HFFc6 (cell line): ENCODE measurements at regions not wholly inside any gene's neighbourhood (a gene's known extent, or its start where the extent isn't known, plus 50 kb on each side); places are given as distances from the start of the nearest gene placed in this dataset.

Source experiments
- DNase-seq: peaks from one replicate; pipeline ENCODE4 v3.0.0-alpha.2; 2018
- H3K27ac Mint-ChIP-seq: 2 replicates; pipeline ENCODE4 v1.8.0; 2020; ENCODE audit warnings: mild to moderate bottlenecking, mixed read lengths
- H3K27me3 Mint-ChIP-seq: 2 replicates; pipeline ENCODE4 v1.8.0; 2021; ENCODE audit warnings: mild to moderate bottlenecking, moderate library complexity, mixed read lengths; ENCODE audit not compliant: insufficient read depth
- H3K36me3 Mint-ChIP-seq: 2 replicates; pipeline ENCODE4 v1.8.0; 2021; ENCODE audit warnings: low read depth, mixed read lengths
- H3K4me1 Mint-ChIP-seq: 2 replicates; pipeline ENCODE4 v1.8.0; 2020; ENCODE audit warnings: low read depth, mixed read lengths
- H3K4me3 Mint-ChIP-seq: 2 replicates; pipeline ENCODE4 v1.8.0; 2020; ENCODE audit warnings: mild to moderate bottlenecking, moderate library complexity, mixed read lengths
- H3K9me3 Mint-ChIP-seq: 2 replicates; pipeline ENCODE4 v1.8.0; 2020; ENCODE audit warnings: mild to moderate bottlenecking, mixed read lengths
- TF ChIP-seq, protein P1 (sequence below): fragments of 200-600 bp; sonication (generic); IDR thresholded peaks from 2 replicates; pipeline ENCODE4 v1.5.0; 2021; ENCODE audit warnings: antibody characterized with exemption, mild to moderate bottlenecking

DNA sequence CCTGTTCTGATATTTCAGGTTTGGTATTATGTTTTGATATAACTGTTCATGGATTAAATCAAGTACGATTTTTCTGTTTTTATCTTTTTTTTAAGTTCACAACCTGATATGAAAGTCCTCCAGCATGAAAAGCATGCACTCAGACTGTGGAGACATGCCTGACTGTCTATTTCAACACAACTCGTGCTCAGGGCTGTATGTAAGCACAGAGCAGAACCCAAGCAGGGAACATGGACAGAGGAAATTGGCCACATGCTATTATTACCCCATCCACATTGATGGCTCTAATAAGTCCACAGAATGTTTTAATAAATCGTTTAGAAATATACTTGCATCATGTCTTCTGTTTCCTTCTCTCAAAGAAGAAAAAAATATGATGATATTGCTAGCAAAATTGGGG, 730.4 kb downstream of the C6orf118 start:
- H3K36me3 Mint-ChIP-seq = no peaks in the 10 kb centered on the region; the same call in 1 of the 2 replicates
- H3K27me3 Mint-ChIP-seq = no peaks in the 10 kb centered on the region
- H3K4me1 Mint-ChIP-seq = no peaks in the 10 kb centered on the region
- peaks cover 32% of the 10 kb centered on the region for H3K9me3 Mint-ChIP-seq
- DNase-seq = no peak
- no peak overlapping the region for H3K27ac Mint-ChIP-seq
- TF ChIP-seq, protein P1, sequence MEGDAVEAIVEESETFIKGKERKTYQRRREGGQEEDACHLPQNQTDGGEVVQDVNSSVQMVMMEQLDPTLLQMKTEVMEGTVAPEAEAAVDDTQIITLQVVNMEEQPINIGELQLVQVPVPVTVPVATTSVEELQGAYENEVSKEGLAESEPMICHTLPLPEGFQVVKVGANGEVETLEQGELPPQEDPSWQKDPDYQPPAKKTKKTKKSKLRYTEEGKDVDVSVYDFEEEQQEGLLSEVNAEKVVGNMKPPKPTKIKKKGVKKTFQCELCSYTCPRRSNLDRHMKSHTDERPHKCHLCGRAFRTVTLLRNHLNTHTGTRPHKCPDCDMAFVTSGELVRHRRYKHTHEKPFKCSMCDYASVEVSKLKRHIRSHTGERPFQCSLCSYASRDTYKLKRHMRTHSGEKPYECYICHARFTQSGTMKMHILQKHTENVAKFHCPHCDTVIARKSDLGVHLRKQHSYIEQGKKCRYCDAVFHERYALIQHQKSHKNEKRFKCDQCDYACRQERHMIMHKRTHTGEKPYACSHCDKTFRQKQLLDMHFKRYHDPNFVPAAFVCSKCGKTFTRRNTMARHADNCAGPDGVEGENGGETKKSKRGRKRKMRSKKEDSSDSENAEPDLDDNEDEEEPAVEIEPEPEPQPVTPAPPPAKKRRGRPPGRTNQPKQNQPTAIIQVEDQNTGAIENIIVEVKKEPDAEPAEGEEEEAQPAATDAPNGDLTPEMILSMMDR = no peak
- no peak overlapping the region for H3K4me3 Mint-ChIP-seq

DNA sequence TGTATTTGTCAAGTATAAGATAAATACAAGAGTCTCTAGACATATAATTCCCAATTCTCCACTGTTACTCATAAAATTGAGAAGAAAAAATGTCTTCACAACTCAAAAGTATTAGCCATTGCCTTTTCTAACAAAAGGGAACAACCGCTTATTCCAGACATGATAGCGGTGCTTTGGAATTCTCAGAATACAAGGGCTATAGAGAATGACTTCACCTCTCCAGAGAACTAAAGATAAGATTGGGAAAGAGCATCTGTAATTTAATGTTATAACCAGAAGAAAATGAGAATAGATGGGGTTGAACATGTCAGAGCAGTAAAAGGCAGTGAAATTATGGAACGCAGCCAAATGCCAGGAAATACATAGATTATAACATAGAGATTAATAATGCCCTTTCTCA, 730.8 kb downstream of the C6orf118 start:
- Mint-ChIP-seq H3K4me3 (no peak overlapping the region), H3K27ac (no peak overlapping the region), H3K9me3 (peaks cover 33% of the 10 kb centered on the region), H3K36me3 (no peaks in the 10 kb centered on the region; the same call in 1 of the 2 replicates), H3K27me3 (no peaks in the 10 kb centered on the region), H3K4me1 (no peaks in the 10 kb centered on the region)
- DNase-seq = no peak
- TF ChIP-seq, protein P1 = no peak

DNA sequence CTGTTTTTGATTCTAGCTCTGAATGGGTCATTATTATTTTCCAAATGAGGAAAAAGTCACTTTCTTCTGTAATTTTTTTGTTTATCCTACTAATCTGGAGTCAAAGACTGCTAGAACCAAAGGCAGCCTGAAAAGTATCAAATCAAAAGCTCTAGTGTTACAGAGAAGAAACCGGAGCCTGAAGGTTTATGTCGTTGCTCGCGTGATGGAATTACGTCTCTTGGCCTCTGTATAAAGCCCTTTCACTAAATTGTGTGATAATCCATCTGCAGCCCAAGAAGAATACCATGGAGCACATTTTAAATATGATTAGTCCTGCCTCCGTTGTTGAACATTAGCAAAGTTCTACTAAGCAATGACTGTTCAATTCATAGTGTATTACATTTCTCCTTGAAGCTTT, 738.6 kb downstream of the C6orf118 start:
- Mint-ChIP-seq H3K36me3 (0 out of 2 replicates have a peak, but pooled peaks cover 4% of the 10 kb centered on the region), H3K4me3 (no peak overlapping the region), H3K4me1 (no peaks in the 10 kb centered on the region)

DNA sequence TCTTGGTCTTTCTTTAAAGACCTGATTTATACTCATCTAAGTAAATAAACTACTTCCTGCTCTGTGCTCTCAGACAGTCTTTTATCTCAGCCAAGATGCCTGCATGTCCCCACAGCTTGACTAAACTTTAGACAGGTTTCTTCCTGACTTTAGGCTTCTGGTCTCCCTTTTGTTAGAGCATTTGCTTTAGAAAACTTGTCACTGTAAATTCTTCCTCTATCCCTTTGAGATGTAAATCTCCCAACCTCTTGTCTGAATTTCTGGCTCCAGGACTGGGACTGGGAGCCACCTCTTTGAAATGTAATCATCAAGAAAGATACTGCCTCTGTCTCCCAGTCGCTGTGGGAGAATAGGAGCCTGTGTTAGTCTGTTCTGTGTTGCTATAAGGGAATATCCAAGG, 739.9 kb downstream of the C6orf118 start:
- H3K4me1 Mint-ChIP-seq = no peaks in the 10 kb centered on the region
- DNase-seq = no peak
- H3K9me3 Mint-ChIP-seq = peaks cover 30% of the 10 kb centered on the region
- H3K4me3 Mint-ChIP-seq = no peak overlapping the region
- TF ChIP-seq, protein P1 = no peak
- H3K36me3 Mint-ChIP-seq = 0 out of 2 replicates have a peak, but pooled peaks cover 4% of the 10 kb centered on the region
- no peak overlapping the region for H3K27ac Mint-ChIP-seq
- H3K27me3 Mint-ChIP-seq = no peaks in the 10 kb centered on the region

More for the DNA sequence above, 738.6 kb downstream of the C6orf118 start:
- no peak for DNase-seq
- TF ChIP-seq, protein P1 = no peak
- no peak overlapping the region for H3K27ac Mint-ChIP-seq
- H3K27me3 Mint-ChIP-seq = no peaks in the 10 kb centered on the region
- H3K9me3 Mint-ChIP-seq = peaks cover 34% of the 10 kb centered on the region

DNA sequence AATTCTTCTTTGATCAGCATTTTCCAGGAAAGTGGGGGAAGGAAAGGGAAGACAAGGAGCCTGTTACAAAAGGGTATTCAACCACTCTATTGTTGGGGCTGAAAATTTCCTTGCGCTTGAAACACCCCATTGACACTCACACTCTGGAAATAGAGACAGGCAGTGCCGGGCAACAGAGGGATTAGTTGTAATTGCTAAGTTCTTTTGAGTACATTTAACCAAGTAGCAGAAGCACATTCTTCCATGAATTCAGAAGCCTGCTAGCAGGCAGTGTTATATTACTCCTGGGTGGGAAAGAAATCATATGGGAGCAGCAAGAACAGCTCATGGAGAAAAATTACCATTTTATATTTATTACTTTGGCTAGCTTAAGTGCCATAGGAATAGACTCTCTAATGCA, 745.5 kb downstream of the C6orf118 start:
- no peak for DNase-seq
- TF ChIP-seq, protein P1 = no peak
- Mint-ChIP-seq H3K4me1 (no peaks in the 10 kb centered on the region), H3K9me3 (peaks cover 37% of the 10 kb centered on the region), H3K27ac (no peak overlapping the region), H3K27me3 (no peaks in the 10 kb centered on the region; the same call in 1 of the 2 replicates), H3K36me3 (peaks cover 10% of the 10 kb centered on the region), H3K4me3 (no peak overlapping the region)

DNA sequence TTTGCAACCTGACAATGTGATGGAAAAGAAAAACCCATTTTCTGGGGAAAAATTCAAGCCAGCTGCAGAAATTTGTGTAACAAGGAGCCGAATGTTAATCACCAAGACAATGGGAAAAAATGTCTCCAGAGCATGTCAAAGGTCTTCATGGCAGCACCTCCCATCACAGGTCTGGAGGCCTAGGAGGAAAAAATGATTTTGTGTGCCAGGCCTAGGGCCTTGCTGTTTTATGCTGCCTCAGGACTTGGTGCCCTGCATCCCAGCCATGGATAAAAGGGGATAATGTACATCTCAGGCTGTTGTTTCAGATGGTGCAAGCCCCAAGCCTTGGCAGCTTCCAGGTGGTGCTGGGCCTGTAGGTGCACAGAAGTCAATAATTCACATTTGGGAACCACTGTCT, 747.7 kb downstream of the C6orf118 start:
- H3K27ac Mint-ChIP-seq = no peak overlapping the region
- no peak for DNase-seq
- TF ChIP-seq, protein P1 = no peak
- no peaks in the 10 kb centered on the region for H3K4me1 Mint-ChIP-seq
- H3K36me3 Mint-ChIP-seq = peaks cover 6% of the 10 kb centered on the region
- H3K4me3 Mint-ChIP-seq = no peak overlapping the region
- H3K9me3 Mint-ChIP-seq = peaks cover 43% of the 10 kb centered on the region
- no peaks in the 10 kb centered on the region; the same call in 1 of the 2 replicates for H3K27me3 Mint-ChIP-seq
